GM12878 (cell line): ENCODE measurements at regions not wholly inside any gene's neighbourhood (a gene's known extent, or its start where the extent isn't known, plus 50 kb on each side); places are given as distances from the start of the nearest gene placed in this dataset.

Experiments used
- ATAC-seq: fragments of 200-7000 bp; cut with Tn5 transposase; 3 replicates; pipeline ENCODE4 v1.9.1; 2020; ENCODE audit warnings: mild to moderate bottlenecking, moderate library complexity
- BruUV-seq: library from RNA; stranded (reverse); fragments of 400-500 nt; replicated peaks from 2 replicates; lab custom pipeline; 2021; lab: Mats Ljungman, UMichigan
- CTCF ChIA-PET: fragments of 300-600 bp; sonication (Branson Sonifier 250); formaldehyde crosslinking; extraction: SDS; loops from one replicate; lab custom pipeline; 2021; ENCODE audit warnings: inconsistent platforms; lab: Yijun Ruan, JAX
- POLR2A ChIA-PET: fragments of 350-600 bp; formaldehyde crosslinking; extraction: SDS; loops from one replicate; lab custom pipeline; 2021; ENCODE audit warnings: inconsistent platforms; lab: Charles Lee
- RAD21 ChIA-PET: fragments of 300-600 bp; sonication (Branson Sonifier 250); formaldehyde crosslinking; loops from one replicate; lab custom pipeline; 2023; ENCODE audit warnings: antibody characterized with exemption; ENCODE audit not compliant: unreplicated experiment; lab: Charles Lee
- SMC1A ChIA-PET: fragments of 300-600 bp; sonication (Branson Sonifier 250); formaldehyde crosslinking; loops from one replicate; lab custom pipeline; 2023; ENCODE audit not compliant: unreplicated experiment, uncharacterized antibody; lab: Charles Lee
- DNase-seq: peaks from one replicate; pipeline ENCODE4 v3.0.0-alpha.2; 2011; ENCODE audit warnings: low read depth, low spot score
- FAIRE-seq: peaks from 3 replicates; lab custom pipeline; 2011; peaks lifted over from hg19 to GRCh38; lab: Jason Lieb, UNC
- H2AFZ ChIP-seq: 2 replicates; pipeline ENCODE4 v1.6.0; 2011; ENCODE audit warnings: low read depth, low read length, control low read depth; ENCODE audit not compliant: control insufficient read depth
- H3K27ac ChIP-seq: 2 replicates; pipeline ENCODE4 v1.5.1; 2011; ENCODE audit warnings: control low read depth; ENCODE audit not compliant: control insufficient read depth, insufficient read depth
- H3K27me3 ChIP-seq, 2 experiments: replicated peaks in 1 of 2; 2 replicates each; pipeline versions ENCODE4 v1.6.0 to v1.6.1; 2011; ENCODE audit warnings: low read length in 1 of 2; ENCODE audit not compliant: control insufficient read depth in 2 of 2, insufficient read depth in 2 of 2
- H3K36me3 ChIP-seq, 2 experiments: 2 replicates each; pipeline ENCODE4 v1.5.1; 2011; ENCODE audit warnings: low read length in 1 of 2; ENCODE audit not compliant: control insufficient read depth in 2 of 2, insufficient read depth in 2 of 2
- H3K4me1 ChIP-seq: 2 replicates; pipeline ENCODE4 v1.6.1; 2011; ENCODE audit warnings: mild to moderate bottlenecking, low read length, moderate library complexity, mixed read lengths; ENCODE audit not compliant: control insufficient read depth, insufficient read depth
- H3K4me2 ChIP-seq: 2 replicates; pipeline ENCODE4 v1.6.0; 2011; ENCODE audit warnings: control low read depth; ENCODE audit not compliant: control insufficient read depth, insufficient read depth
- H3K4me3 ChIP-seq: fragments of 200-600 bp; sonication (generic); 2 replicates; pipeline ENCODE4 v1.5.1; 2016
- H3K79me2 ChIP-seq: 2 replicates; pipeline ENCODE4 v1.6.0; 2011; ENCODE audit warnings: low read length; ENCODE audit not compliant: control insufficient read depth, insufficient read depth
- H3K9ac ChIP-seq: 2 replicates; pipeline ENCODE4 v1.8.0; 2011; ENCODE audit warnings: low read length, control low read depth, mixed read lengths; ENCODE audit not compliant: control insufficient read depth, insufficient read depth
- H3K9me3 ChIP-seq: replicated peaks from 3 replicates; pipeline ENCODE4 v1.5.1; 2011; ENCODE audit warnings: mild to moderate bottlenecking, low read length; ENCODE audit not compliant: control insufficient read depth, insufficient read depth
- H4K20me1 ChIP-seq: 2 replicates; pipeline ENCODE4 v1.6.0; 2011; ENCODE audit not compliant: control insufficient read depth, insufficient read depth
- ATF2 ChIP-seq: IDR thresholded peaks from 2 replicates; pipeline ENCODE4 v1.6.1; 2012; ENCODE audit warnings: low read length, inconsistent platforms
- ATF3 ChIP-seq: IDR thresholded peaks from 2 replicates; pipeline ENCODE4 v1.6.1; 2011; ENCODE audit warnings: low read depth, mild to moderate bottlenecking, low read length, moderate library complexity, borderline replicate concordance; ENCODE audit errors: extremely low read depth
- CBX3 ChIP-seq: fragments of 200-600 bp; sonication (generic); IDR thresholded peaks from 2 replicates; pipeline ENCODE4 v1.6.1; 2016; ENCODE audit warnings: low read depth, borderline replicate concordance
- CEBPB ChIP-seq, 2 experiments: fragments of 150-350 bp in 1 of 2; IDR thresholded peaks; 2 replicates each; pipeline ENCODE4 v1.6.1; 2012 to 2014; ENCODE audit warnings: low read depth in 2 of 2, low read length in 2 of 2, borderline replicate concordance in 1 of 2, inconsistent platforms in 1 of 2
- CHD2 ChIP-seq: IDR thresholded peaks from 2 replicates; pipeline ENCODE4 v1.6.1; 2011; ENCODE audit warnings: low read depth, low read length, improper control_type of control experiment, borderline replicate concordance
- CHD4 ChIP-seq: fragments of 200-600 bp; sonication (generic); IDR thresholded peaks from 2 replicates; pipeline ENCODE4 v1.6.1; 2016; ENCODE audit warnings: mild to moderate bottlenecking
- DPF2 ChIP-seq: fragments of 450-650 bp; IDR thresholded peaks from 2 replicates; pipeline ENCODE4 v1.6.1; 2017; ENCODE audit warnings: mild to moderate bottlenecking
- E2F4 ChIP-seq: IDR thresholded peaks from 2 replicates; pipeline ENCODE4 v1.6.1; 2012; ENCODE audit warnings: low read depth, low read length, improper control_type of control experiment
- EP300 ChIP-seq, 2 experiments: fragments of 150-350 bp in 1 of 2; IDR thresholded peaks; 2 replicates each; pipeline ENCODE4 v1.6.1; 2011 to 2012; ENCODE audit warnings: low read depth in 2 of 2, low read length in 2 of 2, borderline replicate concordance in 1 of 2, improper control_type of control experiment in 1 of 2, inconsistent platforms in 1 of 2; ENCODE audit not compliant: control insufficient read depth in 1 of 2
- MXI1 ChIP-seq: fragments of 150-350 bp; IDR thresholded peaks from 2 replicates; pipeline ENCODE4 v1.6.1; 2011; ENCODE audit warnings: low read depth, mild to moderate bottlenecking, inconsistent platforms, low read length, improper control_type of control experiment
- NFXL1 ChIP-seq: fragments of 450-650 bp; IDR thresholded peaks from 2 replicates; pipeline ENCODE4 v1.6.1; 2017; ENCODE audit warnings: antibody characterized with exemption, mild to moderate bottlenecking, borderline replicate concordance
- NR2C2 ChIP-seq: IDR thresholded peaks from 2 replicates; pipeline ENCODE4 v1.6.1; 2011; ENCODE audit warnings: borderline replicate concordance, low read depth; ENCODE audit not compliant: control insufficient read depth, insufficient read length
- PAX8 ChIP-seq: fragments of 450-650 bp; IDR thresholded peaks from 2 replicates; pipeline ENCODE4 v1.6.1; 2017; ENCODE audit warnings: mild to moderate bottlenecking, moderate library complexity
- PBX3 ChIP-seq: IDR thresholded peaks from 2 replicates; pipeline ENCODE4 v1.6.1; 2011; ENCODE audit warnings: mild to moderate bottlenecking, low read depth, low read length, moderate library complexity; ENCODE audit not compliant: insufficient replicate concordance
- PML ChIP-seq: IDR thresholded peaks from 2 replicates; pipeline ENCODE4 v1.6.1; 2012; ENCODE audit warnings: low read length, inconsistent platforms
- POLR2A ChIP-seq: IDR thresholded peaks from 2 replicates; pipeline ENCODE4 v1.6.1; 2011; ENCODE audit warnings: low read depth, mild to moderate bottlenecking, low read length
- SMAD1 ChIP-seq: fragments of 450-650 bp; IDR thresholded peaks from 2 replicates; pipeline ENCODE4 v1.6.1; 2018; ENCODE audit warnings: mild to moderate bottlenecking, low read depth; ENCODE audit not compliant: partially characterized antibody
- SMAD5 ChIP-seq: IDR thresholded peaks from 2 replicates; pipeline ENCODE4 v1.6.1; 2016; ENCODE audit warnings: antibody characterized with exemption, low read depth
- SMARCA5 ChIP-seq: fragments of 450-650 bp; IDR thresholded peaks from 2 replicates; pipeline ENCODE4 v1.6.1; 2017; ENCODE audit warnings: mild to moderate bottlenecking
- TCF7 ChIP-seq: IDR thresholded peaks from 2 replicates; pipeline ENCODE4 v1.6.1; 2014; ENCODE audit warnings: antibody characterized with exemption, borderline replicate concordance
- WGBS: methylation state at CpG from one replicate; pipeline ENCODE4 v1.1.6; 2016; ENCODE audit warnings: low lambda C conversion rate; ENCODE audit not compliant: insufficient replicate concordance, insufficient coverage; ENCODE audit errors: missing lambda C conversion rate; 5-methylcytosine and 5-hydroxymethylcytosine counted together
- in situ Hi-C: fragments of 300-500 bp; cut with MboI; formaldehyde crosslinking; loops from 9 replicates; pipeline ENCODE4 v1.14.3; 2018; ENCODE audit warnings: mixed read lengths
- intact Hi-C: fragments of 100-400 bp; cut with micrococcal nuclease; formaldehyde crosslinking; loops from one replicate; pipeline ENCODE4 v1.14.2; 2022; ENCODE audit not compliant: unreplicated experiment

GRCh38 chr22:47759909-47760308, 997.5 kb downstream of the TBC1D22A start:
- Histone ChIP-seq H3K9me3 (no peaks in the 10 kb centered on the region; the same call in 1 of the 3 replicates), H3K4me2 (no peak overlapping the region), H3K36me3 (no peaks in the 10 kb centered on the region), H3K9ac (no peak overlapping the region), H3K4me1 (no peaks in the 10 kb centered on the region), H2AFZ (no peak overlapping the region), H3K79me2 (no peaks in the 10 kb centered on the region), H4K20me1 (no peaks in the 10 kb centered on the region), H3K4me3 (no peak overlapping the region), H3K27ac (no peak overlapping the region), H3K27me3 (no peaks in the 10 kb centered on the region; a peak in 1 of 4 replicates)
- BruUV-seq: no TSS peak
- ATAC-seq (no peak), DNase-seq (no peak), FAIRE-seq (no peak)
- WGBS: 0% methylated on average over 3 of the region's 3 CpGs
- TF ChIP-seq TCF7 (no peak), SMAD5 (no peak), PAX8 (no peak), NR2C2 (no peak), EP300 (IDR thresholded peaks at IDR 0.05; ENCODE audit: borderline replicate concordance in 1 of 2, control insufficient read depth in 1 of 2, low read depth in 2 of 2, low read length in 2 of 2) (no peak), ATF2 (no peak), CEBPB (IDR thresholded peaks at IDR 0.05; ENCODE audit: borderline replicate concordance in 1 of 2, low read depth in 2 of 2, low read length in 2 of 2) (no peak), CHD2 (no peak), CBX3 (no peak), MXI1 (no peak), DPF2 (no peak), PBX3 (no peak), NFXL1 (no peak), ATF3 (no peak), SMARCA5 (no peak), PML (no peak), SMAD1 (no peak), POLR2A (no peak), CHD4 (no peak), E2F4 (no peak)
- in situ Hi-C loops: no loop called here
- POLR2A ChIA-PET: no interaction called here
- CTCF ChIA-PET: no interaction called here
- SMC1A ChIA-PET: no interaction called here
- intact Hi-C loops: no loop called here
- RAD21 ChIA-PET: no interaction called here
